GM12873 (cell line): ENCODE measurements at regions not wholly inside any gene's neighbourhood (a gene's known extent, or its start where the extent isn't known, plus 50 kb on each side); places are given as distances from the start of the nearest gene placed in this dataset.

Experiments used
- CTCF ChIP-seq: IDR thresholded peaks from 2 replicates; pipeline ENCODE4 v1.5.1; 2012; ENCODE audit warnings: low read depth, mild to moderate bottlenecking, moderate library complexity, low read length, control low read depth; ENCODE audit not compliant: insufficient read depth; ENCODE audit errors: missing control alignments

- TF ChIP-seq CTCF, result no peak
Measured at GRCh38 chrX:41026702-41027078, 58.6 kb upstream of the USP9X start.

GRCh38 chrX:41029332-41029731, 55.9 kb upstream of the USP9X start:
- TF ChIP-seq CTCF, result no peak

- no peak for TF ChIP-seq CTCF
Measured at GRCh38 chrX:41031256-41031967, 53.8 kb upstream of the USP9X start.

GRCh38 chrX:41033299-41033698, 51.9 kb upstream of the USP9X start:
- no peak for TF ChIP-seq CTCF
